Sigmoid colon (tissue), 4 donors: ENCODE measurements at regions not wholly inside any gene's neighbourhood (a gene's known extent, or its start where the extent isn't known, plus 50 kb on each side); places are given as distances from the start of the nearest gene placed in this dataset.

Experiments
- CTCF ChIP-seq, 4 experiments: fragments of 450-650 bp in 3 of 4; fragments of 200-600 bp in 1 of 4; IDR thresholded peaks; one replicate each; pipeline ENCODE4 v1.5.1; 2016 to 2019; ENCODE audit warnings: antibody characterized with exemption in 4 of 4, mild to moderate bottlenecking in 3 of 4, moderate library complexity in 2 of 4
- POLR2AphosphoS5 ChIP-seq, 4 donors: sonication (generic); formaldehyde crosslinking; IDR thresholded peaks; one replicate each; pipeline ENCODE4 v1.6.1; 2017; ENCODE audit warnings: antibody characterized with exemption in 4 of 4

- TF ChIP-seq CTCF (IDR thresholded peaks at IDR 0.05) (no peak), POLR2AphosphoS5 (IDR thresholded peaks at IDR 0.05) (no peak)
Measured at GRCh38 chr19:23587546-23587945, 99.5 kb downstream of the ZNF675 start.
